Natural killer cell treated with Interleukin-12 subunit alpha and Interleukin-12 subunit beta and Interleukin-15 and Interleukin-18, amount 100 ng/mL, for 72 hours (primary cell): ENCODE measurements at regions not wholly inside any gene's neighbourhood (a gene's known extent, or its start where the extent isn't known, plus 50 kb on each side); places are given as distances from the start of the nearest gene placed in this dataset.
"Not testable (repeated sequence)": the region's sequence is repeated elsewhere in the genome, so short reads cannot be mapped to it uniquely, and the experiment has no call there.

Experiments
- ATAC-seq, 2 donors: fragments of 150-1000 bp; cut with Tn5 transposase in 1 of 2; sonication (Bioruptor Pico), chemical (Tn5 transposase) in 1 of 2; 2 replicates each; pipeline ENCODE4 v1.10.0; 2021
- DNase-seq: peaks from one replicate; pipeline ENCODE4 v3.0.0; 2022; ENCODE audit warnings: low spot score
- H3K27ac Mint-ChIP-seq, 2 donors: 1 replicate in 1 of 2; 2 replicates in 1 of 2; pipeline ENCODE4 v1.8.0; 2022; ENCODE audit warnings: mixed read lengths in 2 of 2, mild to moderate bottlenecking in 1 of 2, moderate library complexity in 1 of 2
- H3K27me3 Mint-ChIP-seq, 2 donors: 1 replicate in 1 of 2; 2 replicates in 1 of 2; pipeline ENCODE4 v1.8.0; 2022; ENCODE audit warnings: mixed read lengths in 2 of 2
- H3K36me3 Mint-ChIP-seq: one replicate; pipeline ENCODE4 v1.8.0; 2022; ENCODE audit warnings: mixed read lengths
- H3K4me1 Mint-ChIP-seq, 2 donors: 1 replicate in 1 of 2; 2 replicates in 1 of 2; pipeline ENCODE4 v1.8.0; 2022; ENCODE audit warnings: low read depth in 2 of 2, mixed read lengths in 2 of 2, mild to moderate bottlenecking in 1 of 2
- H3K4me3 Mint-ChIP-seq: one replicate; pipeline ENCODE4 v1.8.0; 2022; ENCODE audit warnings: mixed read lengths
- H3K9me3 Mint-ChIP-seq: 2 replicates; pipeline ENCODE4 v1.8.0; 2022; ENCODE audit warnings: mixed read lengths

DNA sequence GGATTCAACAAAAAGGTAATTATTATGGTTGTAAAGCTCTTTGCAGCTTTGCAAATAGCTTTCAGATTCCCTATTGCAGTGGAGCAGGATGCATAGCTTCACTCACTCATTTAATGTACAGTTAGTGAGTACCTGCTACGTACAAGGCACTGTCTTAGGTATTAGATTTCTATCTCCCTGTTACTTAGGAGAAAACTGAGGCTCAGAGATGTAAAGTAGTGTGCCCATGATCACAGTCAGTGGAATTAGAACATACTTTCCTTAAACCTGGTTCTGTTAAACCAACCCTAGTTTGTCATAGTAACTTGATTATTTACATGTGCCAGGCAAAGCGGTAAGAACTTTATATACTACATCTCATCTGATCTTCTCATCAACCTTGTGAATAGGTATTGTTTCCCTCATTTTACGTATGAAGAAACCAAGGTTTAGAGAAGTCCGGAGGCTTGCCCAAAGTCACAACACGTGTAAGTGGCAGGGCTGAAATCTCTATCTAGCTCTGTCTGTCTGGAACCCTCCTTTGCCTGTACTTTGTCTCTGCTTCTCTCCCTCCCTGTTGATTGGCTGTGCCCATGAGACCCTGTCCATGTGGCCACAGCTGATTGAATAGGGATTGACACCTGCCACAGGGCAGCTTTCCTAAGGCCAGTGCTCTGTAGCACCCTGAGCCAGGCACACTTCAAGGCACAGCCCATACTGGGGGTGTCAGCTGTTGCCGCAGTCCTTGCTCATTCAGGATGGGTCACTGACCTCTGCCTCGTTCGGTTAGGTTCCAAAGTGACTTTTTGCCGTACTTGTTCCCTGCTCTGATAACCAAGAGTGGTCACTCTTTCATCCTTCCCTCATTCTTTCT is 63.8 kb upstream of the PRSS23 start:
- Mint-ChIP-seq H3K36me3 (no peaks in the 10 kb centered on the region), H3K4me1 (peaks cover 3 to 5% of the 10 kb centered on the region in 2 donors), H3K4me3 (no peak overlapping the region), H3K27ac (no peak overlapping the region), H3K27me3 (no peaks in the 10 kb centered on the region), H3K9me3 (no peaks in the 10 kb centered on the region)
- ATAC-seq (no peak), DNase-seq (no peak)

DNA sequence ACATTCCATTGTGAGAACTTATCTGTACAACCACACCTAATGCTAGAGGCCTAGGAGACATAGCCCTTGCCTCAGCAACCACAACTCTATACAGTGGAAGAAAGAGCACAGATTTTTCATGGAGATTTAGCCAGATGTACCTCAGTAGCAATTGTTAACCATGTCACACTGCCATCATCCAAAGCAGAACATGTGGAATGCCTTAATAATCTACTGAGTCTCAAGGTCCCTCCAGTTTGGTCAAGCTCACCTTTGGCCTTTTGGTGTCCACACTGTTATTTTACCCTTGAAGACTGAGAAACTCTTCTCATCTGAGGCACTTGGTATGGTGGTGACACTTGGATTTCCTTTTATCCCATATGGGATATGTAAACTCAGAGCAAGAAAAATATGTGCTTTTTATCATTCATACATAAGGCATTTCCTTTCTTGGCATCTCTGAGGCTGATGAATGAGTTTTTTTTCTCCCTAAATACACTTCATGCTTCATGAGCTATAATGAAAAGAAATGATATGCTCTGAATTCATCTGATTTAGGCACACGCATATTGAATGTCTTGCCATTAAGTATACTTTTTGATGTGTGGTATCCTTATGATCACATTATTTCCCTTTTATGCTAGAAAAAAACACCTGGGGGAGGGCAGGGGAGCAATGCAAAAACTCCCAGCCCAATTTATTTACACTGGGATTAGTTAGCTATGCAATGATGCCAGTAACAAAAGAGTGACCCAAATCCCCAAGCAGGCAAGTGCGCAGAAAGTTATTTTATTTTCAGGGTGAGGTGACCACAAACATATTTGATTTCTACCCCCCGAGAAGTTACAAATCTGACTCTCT is 63.3 kb upstream of the ME3 start:
- Mint-ChIP-seq H3K27ac (no peak overlapping the region), H3K36me3 (no peaks in the 10 kb centered on the region), H3K4me1 (peaks cover 0 to 5% of the 10 kb centered on the region in 2 donors), H3K9me3 (no peaks in the 10 kb centered on the region), H3K27me3 (no peaks in the 10 kb centered on the region), H3K4me3 (no peak overlapping the region)
- no peak for DNase-seq
- no peak for ATAC-seq

DNA sequence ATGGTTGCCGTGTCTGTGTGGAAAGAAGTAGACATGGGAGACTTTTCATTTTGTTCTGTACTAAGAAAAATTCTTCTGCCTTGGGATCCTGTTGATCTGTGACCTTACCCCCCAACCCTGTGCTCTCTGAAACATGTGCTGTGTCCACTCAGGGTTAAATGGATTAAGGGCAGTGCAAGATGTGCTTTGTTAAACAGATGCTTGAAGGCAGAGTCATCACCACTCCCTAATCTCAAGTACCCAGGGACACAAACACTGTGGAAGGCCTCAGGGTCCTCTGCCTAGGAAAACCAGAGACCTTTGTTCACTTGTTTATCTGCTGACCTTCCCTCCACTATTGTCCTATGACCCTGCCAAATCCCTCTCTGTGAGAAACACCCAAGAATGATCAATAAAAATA is 60.3 kb upstream of the ME3 start:
- H3K4me1 Mint-ChIP-seq, H3K27ac Mint-ChIP-seq, H3K9me3 Mint-ChIP-seq, H3K27me3 Mint-ChIP-seq, DNase-seq, ATAC-seq, H3K4me3 Mint-ChIP-seq, H3K36me3 Mint-ChIP-seq: not testable (repeated sequence)

DNA sequence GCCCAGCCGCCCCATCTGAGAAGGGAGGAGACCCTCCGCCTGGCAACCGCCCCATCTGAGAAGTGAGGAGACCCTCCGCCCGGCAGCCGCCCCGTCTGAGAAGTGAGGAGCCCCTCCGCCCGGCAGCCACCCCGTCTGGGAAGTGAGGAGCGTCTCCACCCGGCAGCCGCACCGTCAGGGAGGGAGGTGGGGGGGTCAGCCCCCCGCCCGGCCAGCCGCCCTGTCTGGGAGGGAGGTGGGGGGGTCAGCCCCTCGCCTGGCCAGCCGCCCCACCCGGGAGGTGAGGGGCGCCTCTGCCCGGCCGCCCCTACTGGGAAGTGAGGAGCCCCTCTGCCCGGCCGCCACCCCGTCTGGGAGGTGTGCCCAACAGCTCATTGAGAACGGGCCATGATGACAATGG is 59.9 kb upstream of the ME3 start:
- not testable (repeated sequence) for H3K27ac Mint-ChIP-seq, H3K4me1 Mint-ChIP-seq, H3K27me3 Mint-ChIP-seq, H3K9me3 Mint-ChIP-seq, ATAC-seq, DNase-seq, H3K36me3 Mint-ChIP-seq, H3K4me3 Mint-ChIP-seq

DNA sequence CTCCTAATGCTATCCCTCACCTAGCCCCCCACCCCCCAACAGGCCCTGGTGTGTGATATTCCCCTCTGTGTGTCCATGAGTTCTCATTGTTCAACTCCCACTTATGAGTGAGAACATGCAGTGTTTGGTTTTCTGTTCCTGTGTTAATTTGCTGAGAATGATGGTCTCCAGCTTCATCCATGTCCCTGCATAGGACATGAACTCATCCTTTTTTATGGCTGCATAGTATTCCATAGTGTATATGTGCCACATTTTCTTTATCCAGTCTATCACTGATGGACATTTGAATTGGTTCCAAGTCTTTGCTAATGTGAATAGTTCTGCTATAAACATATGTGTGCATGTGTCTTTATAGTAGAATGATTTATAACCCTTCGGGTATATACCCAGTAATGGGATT is 57.2 kb upstream of the ME3 start:
- not testable (repeated sequence) for H3K27ac Mint-ChIP-seq, H3K9me3 Mint-ChIP-seq, H3K4me3 Mint-ChIP-seq, H3K27me3 Mint-ChIP-seq, H3K4me1 Mint-ChIP-seq, H3K36me3 Mint-ChIP-seq, DNase-seq, ATAC-seq

DNA sequence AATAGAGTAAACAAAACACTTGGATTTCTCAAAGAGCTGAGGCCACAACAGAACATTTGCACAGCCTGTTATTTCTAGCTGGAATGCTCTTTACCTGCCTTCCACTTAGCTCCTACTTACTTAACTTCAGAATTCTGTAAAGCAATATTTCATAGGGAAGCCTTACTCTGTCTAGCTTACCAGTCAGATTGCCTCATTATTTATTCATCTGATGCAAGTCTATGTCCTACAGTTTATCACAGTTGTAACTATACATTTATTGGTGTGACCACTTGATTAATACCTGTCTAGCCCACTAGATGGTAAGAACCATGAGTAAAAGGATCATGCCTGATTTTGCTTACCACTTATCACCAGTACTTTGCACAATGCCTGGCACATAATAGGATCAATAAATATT is 56.1 kb upstream of the ME3 start:
- H3K27ac Mint-ChIP-seq, result no peak overlapping the region
- H3K9me3 Mint-ChIP-seq, result no peaks in the 10 kb centered on the region
- no peaks in the 10 kb centered on the region for H3K4me1 Mint-ChIP-seq
- peaks cover 0 to 10% of the 10 kb centered on the region in 2 donors for H3K27me3 Mint-ChIP-seq
- no peak for DNase-seq
- ATAC-seq, result no peak
- H3K4me3 Mint-ChIP-seq, result no peak overlapping the region
- peaks cover 4% of the 10 kb centered on the region for H3K36me3 Mint-ChIP-seq

DNA sequence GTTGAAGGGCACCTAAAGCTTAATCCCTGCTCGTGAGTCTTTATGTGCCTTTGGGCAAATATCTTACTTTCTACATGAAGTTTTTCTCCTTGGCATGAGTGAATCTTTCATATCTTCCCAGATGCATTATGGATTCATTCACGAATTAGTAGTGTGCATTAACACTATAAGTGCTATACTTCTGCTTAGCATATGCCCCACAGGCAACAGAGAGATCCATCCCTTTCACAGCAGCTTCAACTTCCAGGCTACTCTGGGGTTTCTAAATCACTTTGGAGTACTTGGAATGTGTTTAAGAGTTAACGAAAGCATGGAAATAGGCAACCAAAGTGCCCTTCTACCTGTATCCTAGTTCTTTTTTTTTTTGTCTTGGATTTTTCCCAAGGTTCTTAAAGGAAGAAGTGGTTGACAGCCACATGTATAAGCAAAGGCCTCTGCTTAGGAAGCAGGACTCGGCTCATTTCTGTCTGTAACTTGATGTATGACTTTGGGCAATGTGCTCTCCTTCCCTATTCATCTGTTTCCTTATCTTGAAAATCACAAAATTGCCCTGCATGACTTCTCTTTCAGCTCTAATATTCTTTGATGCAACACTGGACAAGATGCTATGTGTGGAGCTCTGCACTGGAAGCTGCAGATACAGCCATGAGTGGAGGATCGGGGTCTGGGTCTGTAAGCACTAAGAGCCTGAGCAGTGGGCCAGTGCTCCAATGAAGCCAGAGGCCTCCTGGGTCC is 54.5 kb upstream of the ME3 start:
- peaks cover 12% of the 10 kb centered on the region for H3K36me3 Mint-ChIP-seq
- ATAC-seq, result no peak
- H3K4me3 Mint-ChIP-seq, result no peak overlapping the region
- H3K27ac Mint-ChIP-seq, result no peak overlapping the region
- DNase-seq, result no peak
- no peaks in the 10 kb centered on the region for H3K4me1 Mint-ChIP-seq
- peaks cover 3 to 17% of the 10 kb centered on the region in 2 donors for H3K27me3 Mint-ChIP-seq
- peaks cover 3% of the 10 kb centered on the region for H3K9me3 Mint-ChIP-seq

DNA sequence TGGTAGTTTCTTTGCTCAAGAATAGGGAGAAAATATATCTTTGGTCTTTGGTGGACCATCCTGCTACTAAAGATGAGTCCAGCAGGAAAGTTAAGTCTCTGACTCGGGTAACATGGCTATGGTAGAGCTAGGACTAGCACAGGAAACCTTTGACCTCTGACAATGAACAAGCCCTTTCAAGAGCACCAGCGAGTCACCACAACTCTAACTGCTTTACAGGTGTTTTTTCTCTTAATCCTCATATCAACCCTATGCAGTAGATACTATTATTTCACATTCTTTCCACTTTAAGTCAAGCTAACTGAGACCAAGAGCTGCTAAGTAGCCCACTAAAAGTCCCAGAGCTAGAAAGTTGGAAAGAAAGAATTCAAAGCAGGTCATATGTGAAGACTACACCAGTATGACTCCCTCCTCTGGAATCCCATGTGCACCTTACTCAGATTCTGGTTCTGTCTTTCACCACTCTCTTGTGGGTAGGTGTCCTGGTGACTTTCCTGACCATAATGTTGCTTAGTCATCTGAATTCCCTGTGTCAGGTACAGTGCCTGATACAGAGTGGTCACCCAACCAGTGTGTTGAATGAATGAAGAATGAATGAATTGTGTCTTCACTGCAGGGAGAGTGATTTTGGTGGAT is 53.8 kb upstream of the ME3 start:
- no peak overlapping the region for H3K4me3 Mint-ChIP-seq
- H3K36me3 Mint-ChIP-seq, result peaks cover 19% of the 10 kb centered on the region
- ATAC-seq (no peak), DNase-seq (no peak)
- H3K27me3 Mint-ChIP-seq, result peaks cover 7 to 24% of the 10 kb centered on the region in 2 donors
- no peak overlapping the region for H3K27ac Mint-ChIP-seq
- H3K4me1 Mint-ChIP-seq, result no peaks in the 10 kb centered on the region
- H3K9me3 Mint-ChIP-seq, result peaks cover 3% of the 10 kb centered on the region

DNA sequence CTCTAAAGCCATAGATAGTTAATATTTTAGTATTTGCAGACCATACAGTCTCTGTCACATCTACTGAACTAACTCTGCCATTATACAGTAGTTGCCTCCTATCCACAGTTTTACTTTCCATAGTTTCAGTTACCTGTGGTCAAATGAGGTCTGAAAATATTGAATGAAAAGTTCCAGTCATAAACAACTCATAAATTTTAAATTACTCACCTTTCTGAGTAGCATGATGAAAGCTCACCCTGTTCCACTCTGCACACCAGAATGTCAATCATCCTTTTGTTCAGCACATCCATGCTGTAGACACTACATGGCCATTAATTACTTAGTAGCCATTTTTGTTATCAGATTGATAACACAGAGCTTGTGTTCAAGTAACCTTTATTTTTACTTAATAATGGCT is 51.7 kb upstream of the ME3 start:
- Mint-ChIP-seq H3K4me1 (no peaks in the 10 kb centered on the region), H3K4me3 (no peak overlapping the region)
- ATAC-seq, result no peak

DNA sequence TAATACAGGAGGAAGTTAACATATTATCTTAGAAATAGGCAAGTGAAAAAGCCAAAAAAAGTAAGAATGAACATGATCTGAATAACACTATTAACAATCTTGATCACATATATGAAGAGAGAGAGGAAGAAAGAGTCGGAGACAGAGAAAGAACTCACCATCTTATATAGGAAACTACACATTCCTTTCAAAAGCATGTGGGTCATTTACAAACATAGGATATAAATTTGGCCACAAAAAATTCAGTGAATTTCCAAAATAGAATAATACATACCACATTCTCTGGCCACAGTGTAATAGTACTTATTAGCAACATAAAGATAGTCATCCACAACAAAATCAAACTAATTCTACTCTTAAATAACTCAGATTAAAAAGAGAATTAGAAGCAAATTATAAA is 50.9 kb upstream of the ME3 start:
- Mint-ChIP-seq H3K27me3 (peaks cover 23 to 37% of the 10 kb centered on the region in 2 donors), H3K9me3 (peaks cover 3% of the 10 kb centered on the region), H3K4me3 (no peak overlapping the region), H3K36me3 (peaks cover 17% of the 10 kb centered on the region), H3K4me1 (no peaks in the 10 kb centered on the region), H3K27ac (no peak overlapping the region)
- ATAC-seq (no peak), DNase-seq (no peak)

More for the DNA sequence above, 51.7 kb upstream of the ME3 start:
- H3K27ac Mint-ChIP-seq, result no peak overlapping the region
- H3K36me3 Mint-ChIP-seq, result peaks cover 17% of the 10 kb centered on the region
- no peak for DNase-seq
- H3K27me3 Mint-ChIP-seq, result peaks cover 16 to 29% of the 10 kb centered on the region in 2 donors
- peaks cover 3% of the 10 kb centered on the region for H3K9me3 Mint-ChIP-seq

DNA sequence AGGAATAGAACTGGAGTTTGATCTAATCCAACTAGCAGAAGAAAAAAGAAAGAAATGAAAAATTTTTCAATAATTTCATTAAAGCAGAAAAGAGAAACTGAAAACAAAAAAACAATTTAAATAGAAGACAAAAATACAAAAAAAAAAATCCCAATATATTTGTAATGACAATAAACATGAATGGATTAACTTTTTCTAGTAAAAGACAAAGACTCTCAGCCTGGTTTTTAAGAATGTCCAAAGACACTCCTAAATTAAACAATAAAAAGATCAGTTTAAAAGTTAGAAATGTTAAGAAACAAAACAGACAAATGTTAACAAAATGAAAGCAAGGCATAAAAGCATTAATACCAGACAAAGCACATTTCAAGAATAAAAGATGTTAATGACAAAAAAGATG is 50.3 kb upstream of the ME3 start:
- Mint-ChIP-seq H3K27me3 (peaks cover 23 to 37% of the 10 kb centered on the region in 2 donors), H3K4me1 (no peaks in the 10 kb centered on the region), H3K4me3 (no peak overlapping the region), H3K27ac (no peak overlapping the region), H3K36me3 (peaks cover 17% of the 10 kb centered on the region), H3K9me3 (peaks cover 3% of the 10 kb centered on the region)
- ATAC-seq, result no peak
- no peak for DNase-seq
